Prostate gland (tissue), 2 donors: ENCODE measurements at regions not wholly inside any gene's neighbourhood (a gene's known extent, or its start where the extent isn't known, plus 50 kb on each side); places are given as distances from the start of the nearest gene placed in this dataset.

Experiments used
- DNase-seq: peaks from one replicate; pipeline ENCODE4 v3.0.0-alpha.2; 2019; ENCODE audit warnings: low spot score
- H3K27ac ChIP-seq, 2 donors: fragments of 200-600 bp; sonication (generic); 2 replicates each; pipeline ENCODE4 v1.5.1; 2017 to 2019
- H3K27me3 ChIP-seq: fragments of 200-600 bp; sonication (generic); replicated peaks from 2 replicates; pipeline ENCODE4 v1.5.1; 2019; ENCODE audit not compliant: insufficient read depth
- H3K36me3 ChIP-seq, 2 donors: fragments of 200-600 bp; sonication (generic); 1 replicate in 1 of 2; 2 replicates in 1 of 2; pipeline versions ENCODE4 v1.5.1 to v1.8.1; 2017 to 2019
- H3K4me1 ChIP-seq: fragments of 200-600 bp; sonication (generic); replicated peaks from 2 replicates; pipeline ENCODE4 v1.5.1; 2019
- H3K4me3 ChIP-seq, 2 donors: fragments of 200-600 bp; sonication (generic); 2 replicates each; pipeline ENCODE4 v1.5.1; 2017 to 2019
- H3K9me3 ChIP-seq: fragments of 200-600 bp; sonication (generic); 2 replicates; pipeline ENCODE4 v1.5.1; 2017
- POLR2A ChIP-seq: fragments of 450-650 bp; IDR thresholded peaks from one replicate; pipeline ENCODE4 v1.6.1; 2016; ENCODE audit warnings: antibody characterized with exemption, mild to moderate bottlenecking
- POLR2AphosphoS5 ChIP-seq: sonication (generic); formaldehyde crosslinking; IDR thresholded peaks from one replicate; pipeline ENCODE4 v1.6.1; 2017; ENCODE audit warnings: antibody characterized with exemption
- WGBS: methylation state at CpG from one replicate; pipeline ENCODE4 v1.1.5; 2018; 5-methylcytosine and 5-hydroxymethylcytosine counted together
- intact Hi-C: fragments of 100-400 bp; cut with DNase I; formaldehyde crosslinking; loops from one replicate; pipeline ENCODE4 v1.14.2; 2022
- TF ChIP-seq, protein P1 (sequence below), 4 experiments: fragments of 200-600 bp in 2 of 4; fragments of 450-650 bp in 2 of 4; sonication (generic) in 2 of 4; IDR thresholded peaks; 1 replicate in 3 of 4; 2 replicates in 1 of 4; pipeline ENCODE4 v1.5.1; 2016 to 2019; ENCODE audit warnings: antibody characterized with exemption in 4 of 4, mild to moderate bottlenecking in 2 of 4, moderate library complexity in 2 of 4

DNA sequence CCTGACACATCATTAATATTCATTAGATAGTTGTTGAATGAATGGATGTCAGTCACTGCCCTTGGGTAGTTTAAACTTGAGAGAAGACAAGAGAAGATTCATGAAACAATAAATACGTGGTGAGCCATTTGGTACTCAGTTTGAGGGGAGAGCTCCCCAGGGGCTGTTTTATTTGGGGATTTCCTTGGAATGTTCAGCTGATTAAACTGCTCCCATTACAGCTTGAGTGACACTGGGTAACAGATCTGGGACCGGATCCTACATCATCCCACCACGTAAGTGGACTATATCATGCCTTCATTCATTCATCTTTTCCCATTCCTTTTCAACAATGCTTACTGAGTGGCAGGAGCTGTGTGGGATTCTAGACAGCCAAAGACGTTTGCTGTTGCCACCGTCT, 162.0 kb downstream of the FAT3 start:
- intact Hi-C loops = no loop called here
- Histone ChIP-seq H3K27me3 (no peaks in the 10 kb centered on the region), H3K4me3 (no peak overlapping the region), H3K27ac (no peak overlapping the region), H3K9me3 (no peaks in the 10 kb centered on the region), H3K36me3 (no peaks in the 10 kb centered on the region), H3K4me1 (no peaks in the 10 kb centered on the region)
- no peak for DNase-seq
- WGBS = 89% methylated on average over 5 of the region's 5 CpGs
- TF ChIP-seq POLR2A (no peak), POLR2AphosphoS5 (no peak)
- TF ChIP-seq, protein P1, sequence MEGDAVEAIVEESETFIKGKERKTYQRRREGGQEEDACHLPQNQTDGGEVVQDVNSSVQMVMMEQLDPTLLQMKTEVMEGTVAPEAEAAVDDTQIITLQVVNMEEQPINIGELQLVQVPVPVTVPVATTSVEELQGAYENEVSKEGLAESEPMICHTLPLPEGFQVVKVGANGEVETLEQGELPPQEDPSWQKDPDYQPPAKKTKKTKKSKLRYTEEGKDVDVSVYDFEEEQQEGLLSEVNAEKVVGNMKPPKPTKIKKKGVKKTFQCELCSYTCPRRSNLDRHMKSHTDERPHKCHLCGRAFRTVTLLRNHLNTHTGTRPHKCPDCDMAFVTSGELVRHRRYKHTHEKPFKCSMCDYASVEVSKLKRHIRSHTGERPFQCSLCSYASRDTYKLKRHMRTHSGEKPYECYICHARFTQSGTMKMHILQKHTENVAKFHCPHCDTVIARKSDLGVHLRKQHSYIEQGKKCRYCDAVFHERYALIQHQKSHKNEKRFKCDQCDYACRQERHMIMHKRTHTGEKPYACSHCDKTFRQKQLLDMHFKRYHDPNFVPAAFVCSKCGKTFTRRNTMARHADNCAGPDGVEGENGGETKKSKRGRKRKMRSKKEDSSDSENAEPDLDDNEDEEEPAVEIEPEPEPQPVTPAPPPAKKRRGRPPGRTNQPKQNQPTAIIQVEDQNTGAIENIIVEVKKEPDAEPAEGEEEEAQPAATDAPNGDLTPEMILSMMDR (IDR thresholded peaks at IDR 0.05) = no peak

DNA sequence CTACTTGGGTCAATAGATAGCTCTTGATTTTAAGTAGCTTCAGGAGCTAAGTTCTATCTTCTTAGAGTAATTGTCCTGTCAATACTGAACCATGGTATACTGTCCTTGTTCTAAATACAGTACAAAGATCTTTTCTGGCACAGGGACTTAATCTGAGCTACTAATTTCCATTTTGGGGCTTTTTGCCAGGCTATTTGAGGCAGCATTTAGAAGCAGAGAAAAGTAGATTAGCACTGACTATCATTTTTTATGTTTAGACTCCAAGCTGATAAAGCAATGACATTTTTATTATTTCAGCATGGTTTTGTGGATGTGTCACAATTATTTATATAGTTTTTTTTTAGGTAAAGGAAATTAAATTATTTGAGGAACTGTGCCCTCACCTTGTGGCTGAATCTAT, 163.2 kb downstream of the FAT3 start:
- Histone ChIP-seq H3K4me3 (no peak overlapping the region), H3K27me3 (no peaks in the 10 kb centered on the region), H3K4me1 (no peaks in the 10 kb centered on the region), H3K27ac (no peak overlapping the region), H3K9me3 (no peaks in the 10 kb centered on the region), H3K36me3 (no peaks in the 10 kb centered on the region)
- intact Hi-C loops = no loop called here
- TF ChIP-seq POLR2A (no peak), POLR2AphosphoS5 (no peak)
- TF ChIP-seq, protein P1 (IDR thresholded peaks at IDR 0.05) = no peak
- no peak for DNase-seq

DNA sequence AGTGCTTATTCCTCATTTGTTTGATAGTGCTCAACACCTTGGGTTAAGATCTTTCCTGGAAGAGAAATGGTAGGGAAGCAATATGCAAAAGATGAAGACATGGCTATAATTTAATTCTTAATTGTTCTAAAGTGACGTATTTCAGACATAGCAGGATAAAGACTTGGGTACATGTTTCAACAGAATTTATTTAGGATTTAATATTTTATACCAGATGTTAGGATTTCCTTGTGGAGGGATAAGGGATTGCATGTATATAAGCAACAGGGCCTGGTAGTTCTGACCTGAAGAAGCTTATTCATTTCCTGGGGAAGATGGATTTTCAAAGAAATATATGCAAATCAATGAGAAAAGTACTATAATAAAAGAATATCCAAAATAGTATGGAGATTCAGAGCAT, 163.8 kb downstream of the FAT3 start:
- Histone ChIP-seq H3K27me3 (no peaks in the 10 kb centered on the region), H3K27ac (no peak overlapping the region), H3K4me3 (no peak overlapping the region), H3K9me3 (no peaks in the 10 kb centered on the region), H3K4me1 (no peaks in the 10 kb centered on the region), H3K36me3 (no peaks in the 10 kb centered on the region)
- intact Hi-C loops = no loop called here
- TF ChIP-seq POLR2A = no peak
- TF ChIP-seq, protein P1 (IDR thresholded peaks at IDR 0.05) = peak in 1 of 4 experiments; percentile 21
- DNase-seq = no peak
- WGBS = 93% methylated on average over 1 of the region's 1 CpG

DNA sequence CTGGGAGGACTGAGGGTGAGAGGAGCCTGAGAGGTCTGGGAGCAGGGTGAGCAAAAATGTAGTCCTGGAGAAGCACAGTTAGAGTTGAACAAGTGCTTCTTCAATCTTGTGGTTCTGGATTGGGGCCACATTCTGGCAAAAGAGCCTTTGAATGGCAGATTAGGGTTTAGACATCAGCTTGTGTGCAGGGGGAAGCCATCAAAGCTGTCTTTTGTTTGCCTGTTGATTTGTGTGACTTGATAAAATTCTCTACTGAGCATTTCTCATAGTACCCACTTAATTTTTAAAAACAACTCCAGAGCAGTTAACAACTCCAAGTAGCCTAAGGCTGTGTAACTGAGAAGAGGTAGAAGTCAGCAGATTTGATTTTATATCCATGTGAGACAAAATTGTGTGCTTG, 166.2 kb downstream of the FAT3 start:
- Histone ChIP-seq H3K36me3 (no peaks in the 10 kb centered on the region), H3K4me3 (no peak overlapping the region), H3K27ac (no peak overlapping the region), H3K27me3 (no peaks in the 10 kb centered on the region), H3K9me3 (no peaks in the 10 kb centered on the region), H3K4me1 (no peaks in the 10 kb centered on the region)
- intact Hi-C loops = no loop called here
- no peak for DNase-seq
- no peak for TF ChIP-seq POLR2A
- TF ChIP-seq, protein P1 (IDR thresholded peaks at IDR 0.05) = no peak
- TF ChIP-seq POLR2AphosphoS5 = no peak

- H3K27me3 ChIP-seq = no peaks in the 10 kb centered on the region
- H3K27ac ChIP-seq = no peak overlapping the region
- no peak for DNase-seq
- H3K9me3 ChIP-seq = no peaks in the 10 kb centered on the region
- no peak overlapping the region for H3K4me3 ChIP-seq
- no peaks in the 10 kb centered on the region for H3K4me1 ChIP-seq
- no peak for TF ChIP-seq POLR2A
- TF ChIP-seq, protein P1 (IDR thresholded peaks at IDR 0.05) = no peak
- no peak for TF ChIP-seq POLR2AphosphoS5
- H3K36me3 ChIP-seq = no peaks in the 10 kb centered on the region
- intact Hi-C loops = no loop called here
These were observed 166.7 kb downstream of the FAT3 start for GRCh38 chr11:92391364-92391763.
